Liver (tissue), 7 donors: ENCODE measurements at regions not wholly inside any gene's neighbourhood (a gene's known extent, or its start where the extent isn't known, plus 50 kb on each side); places are given as distances from the start of the nearest gene placed in this dataset.

ENCODE experiments used
- DNase-seq: peaks from one replicate; pipeline ENCODE4 v3.0.0-alpha.2; 2017; ENCODE audit warnings: low spot score
- H3K27ac ChIP-seq, 2 donors: one replicate each; pipeline ENCODE4 v1.7.0; 2013; ENCODE audit warnings: inconsistent platforms in 2 of 2, low read length in 2 of 2, control low read depth in 1 of 2, low read depth in 1 of 2, mild to moderate bottlenecking in 1 of 2
- H3K27me3 ChIP-seq, 4 donors: one replicate each; pipeline versions ENCODE4 v1.6.1 to v1.7.0; 2013; ENCODE audit warnings: low read length in 3 of 4, inconsistent platforms in 1 of 4, mild to moderate bottlenecking in 1 of 4, moderate library complexity in 1 of 4; ENCODE audit not compliant: control insufficient read depth in 4 of 4, insufficient read depth in 4 of 4
- H3K36me3 ChIP-seq, 4 donors: one replicate each; pipeline versions ENCODE4 v1.6.1 to v1.7.0; 2013; ENCODE audit warnings: low read length in 3 of 4, mild to moderate bottlenecking in 3 of 4, low read depth in 1 of 4, moderate library complexity in 1 of 4; ENCODE audit not compliant: control insufficient read depth in 4 of 4, insufficient read depth in 3 of 4
- H3K4me1 ChIP-seq, 4 donors: one replicate each; pipeline versions ENCODE4 v1.6.1 to v1.7.0; 2013; ENCODE audit warnings: low read length in 3 of 4, mild to moderate bottlenecking in 3 of 4, moderate library complexity in 1 of 4; ENCODE audit not compliant: control insufficient read depth in 4 of 4, insufficient read depth in 4 of 4
- H3K4me3 ChIP-seq, 3 donors: one replicate each; pipeline versions ENCODE4 v1.6.1 to v1.7.0; 2013; ENCODE audit warnings: low read length in 3 of 3, control low read depth in 1 of 3, low read depth in 1 of 3, mild to moderate bottlenecking in 1 of 3
- H3K9ac ChIP-seq, 2 donors: one replicate each; pipeline ENCODE4 v1.7.0; 2013; ENCODE audit warnings: low read length in 2 of 2, mild to moderate bottlenecking in 2 of 2, moderate library complexity in 2 of 2, control low read depth in 1 of 2, low read depth in 1 of 2
- H3K9me3 ChIP-seq, 4 donors: one replicate each; pipeline versions ENCODE4 v1.6.1 to v1.7.0; 2013; ENCODE audit warnings: low read length in 3 of 4; ENCODE audit not compliant: control insufficient read depth in 4 of 4
- EGR1 ChIP-seq, 2 donors: IDR thresholded peaks; 2 replicates each; pipeline ENCODE4 v1.6.1; 2016 to 2018; ENCODE audit warnings: antibody characterized with exemption in 2 of 2, low read depth in 2 of 2
- FOXA2 ChIP-seq: IDR thresholded peaks from 2 replicates; pipeline ENCODE4 v1.6.1; 2016; ENCODE audit warnings: antibody characterized with exemption
- GABPA ChIP-seq, 2 donors: IDR thresholded peaks in 1 of 2; conservative IDR thresholded peaks in 1 of 2; 2 replicates each; pipeline ENCODE4 v1.6.1; 2016; ENCODE audit warnings: antibody characterized with exemption in 2 of 2, mild to moderate bottlenecking in 1 of 2, moderate library complexity in 1 of 2
- HNF4A ChIP-seq, 2 donors: conservative IDR thresholded peaks; 2 replicates each; pipeline ENCODE4 v1.6.1; 2016; ENCODE audit warnings: antibody characterized with exemption in 2 of 2, mild to moderate bottlenecking in 2 of 2
- HNF4G ChIP-seq: IDR thresholded peaks from 2 replicates; pipeline ENCODE4 v1.6.1; 2016; ENCODE audit warnings: antibody characterized with exemption
- JUND ChIP-seq, 2 donors: IDR thresholded peaks; 2 replicates each; pipeline ENCODE4 v1.6.1; 2016; ENCODE audit warnings: antibody characterized with exemption in 2 of 2
- NR2F2 ChIP-seq: IDR thresholded peaks from 2 replicates; pipeline ENCODE4 v1.6.1; 2016; ENCODE audit warnings: antibody characterized with exemption
- RAD21 ChIP-seq, 2 donors: IDR thresholded peaks; 2 replicates each; pipeline ENCODE4 v1.6.1; 2016; ENCODE audit warnings: antibody characterized with exemption in 2 of 2, mild to moderate bottlenecking in 2 of 2
- REST ChIP-seq: IDR thresholded peaks from 2 replicates; pipeline ENCODE4 v1.6.1; 2016; ENCODE audit warnings: antibody characterized with exemption, mild to moderate bottlenecking
- RXRA ChIP-seq, 2 donors: IDR thresholded peaks; 2 replicates each; pipeline ENCODE4 v1.6.1; 2017 to 2018; ENCODE audit warnings: antibody characterized with exemption in 2 of 2, mild to moderate bottlenecking in 1 of 2
- SP1 ChIP-seq: IDR thresholded peaks from 2 replicates; pipeline ENCODE4 v1.6.1; 2018; ENCODE audit warnings: antibody characterized with exemption, mild to moderate bottlenecking
- TAF1 ChIP-seq: conservative IDR thresholded peaks from 2 replicates; pipeline ENCODE4 v1.6.1; 2016; ENCODE audit warnings: antibody characterized with exemption, mild to moderate bottlenecking
- ZBTB33 ChIP-seq: IDR thresholded peaks from 2 replicates; pipeline ENCODE4 v1.6.1; 2016; ENCODE audit warnings: antibody characterized with exemption
- WGBS: extraction: QIAGEN DNeasy Blood & Tissue Kit; methylation state at CpG from one replicate; pipeline ENCODE4 v1.1.7; 2013; 5-methylcytosine and 5-hydroxymethylcytosine counted together
- TF ChIP-seq, protein P1 (sequence below): IDR thresholded peaks from 2 replicates; pipeline ENCODE4 v1.6.1; 2016; ENCODE audit warnings: antibody characterized with exemption
- TF ChIP-seq, protein P2 (sequence below): IDR thresholded peaks from 2 replicates; pipeline ENCODE4 v1.6.1; 2016; ENCODE audit warnings: antibody characterized with exemption
- donor health status: healthy.
- donor health status: healthy.
- donor health status: healthy.
- donor health status: healthy.

DNA sequence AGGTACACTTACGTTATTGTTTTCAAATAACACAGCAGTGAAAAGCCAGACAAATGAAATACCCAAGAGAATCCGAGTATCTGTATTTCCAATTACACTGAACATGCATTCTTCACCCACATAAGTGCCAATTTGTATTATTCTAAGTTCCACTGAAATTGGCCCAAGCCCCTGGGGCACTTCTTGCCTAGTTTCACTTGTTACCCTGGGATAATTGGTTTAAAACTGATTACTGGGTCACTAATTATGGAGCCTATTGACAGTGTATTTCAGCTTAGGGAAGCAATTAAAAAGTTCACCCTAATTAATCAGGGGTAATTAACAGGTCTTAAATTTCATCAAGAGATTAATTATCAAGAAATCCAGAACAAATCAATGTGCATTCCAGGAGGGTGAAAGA lies 60.5 kb upstream of the HS3ST2 start:
- Histone ChIP-seq H3K4me3 (no peak overlapping the region), H3K27me3 (peaks cover 0 to 6% (median 0%) of the 10 kb centered on the region in 4 donors), H3K9ac (no peak overlapping the region), H3K27ac (no peak overlapping the region), H3K4me1 (no peaks in the 10 kb centered on the region), H3K36me3 (no peaks in the 10 kb centered on the region), H3K9me3 (no peaks in the 10 kb centered on the region)
- WGBS = 54% methylated on average over 2 of the region's 2 CpGs
- TF ChIP-seq RXRA (IDR thresholded peaks at IDR 0.05) (no peak), NR2F2 (no peak), ZBTB33 (no peak), SP1 (no peak), EGR1 (IDR thresholded peaks at IDR 0.05; ENCODE audit: low read depth in 2 of 2) (no peak), REST (no peak), RAD21 (IDR thresholded peaks at IDR 0.05) (no peak), HNF4A (conservative IDR thresholded peaks at IDR 0.05) (no peak)
- no peak for DNase-seq

DNA sequence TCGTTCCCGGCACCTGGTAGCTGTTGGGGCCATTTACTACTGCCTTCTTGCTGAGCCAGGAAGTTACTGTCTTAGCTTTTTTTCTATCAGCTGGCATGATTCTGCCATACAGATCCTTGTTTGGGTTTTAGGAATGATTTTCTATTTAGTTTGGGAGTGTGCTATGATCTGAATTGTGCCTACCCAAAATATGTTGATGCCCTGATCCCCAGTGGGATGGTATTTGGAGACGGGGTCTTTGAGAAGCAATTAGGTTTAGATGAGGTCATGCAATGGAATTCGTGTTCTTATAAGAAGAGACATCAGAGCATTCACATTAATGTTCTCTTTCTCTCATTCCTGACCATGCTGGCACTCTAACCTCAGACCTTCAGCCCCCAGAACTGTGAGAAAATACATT lies 59.4 kb upstream of the HS3ST2 start:
- Histone ChIP-seq H3K27ac (no peak overlapping the region), H3K9ac (no peak overlapping the region), H3K36me3 (no peaks in the 10 kb centered on the region), H3K27me3 (peaks cover 0 to 6% (median 0%) of the 10 kb centered on the region in 4 donors), H3K4me3 (no peak overlapping the region), H3K9me3 (no peaks in the 10 kb centered on the region), H3K4me1 (no peaks in the 10 kb centered on the region)
- DNase-seq = no peak
- no peak for TF ChIP-seq EGR1 (IDR thresholded peaks at IDR 0.05; ENCODE audit: low read depth in 2 of 2)
- TF ChIP-seq, protein P1, sequence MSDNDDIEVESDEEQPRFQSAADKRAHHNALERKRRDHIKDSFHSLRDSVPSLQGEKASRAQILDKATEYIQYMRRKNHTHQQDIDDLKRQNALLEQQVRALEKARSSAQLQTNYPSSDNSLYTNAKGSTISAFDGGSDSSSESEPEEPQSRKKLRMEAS = no peak
- TF ChIP-seq FOXA2 = no peak
- no peak for TF ChIP-seq GABPA (IDR thresholded peaks at IDR 0.05 in 1 of 2, conservative IDR thresholded peaks at IDR 0.05 in 1 of 2)
- TF ChIP-seq REST = no peak
- no peak for TF ChIP-seq SP1
- no peak for TF ChIP-seq JUND (IDR thresholded peaks at IDR 0.05)
- TF ChIP-seq, protein P2, sequence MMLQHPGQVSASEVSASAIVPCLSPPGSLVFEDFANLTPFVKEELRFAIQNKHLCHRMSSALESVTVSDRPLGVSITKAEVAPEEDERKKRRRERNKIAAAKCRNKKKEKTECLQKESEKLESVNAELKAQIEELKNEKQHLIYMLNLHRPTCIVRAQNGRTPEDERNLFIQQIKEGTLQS = no peak
- no peak for TF ChIP-seq NR2F2
- no peak for TF ChIP-seq HNF4A (conservative IDR thresholded peaks at IDR 0.05)
- TF ChIP-seq TAF1 = no peak
- no peak for TF ChIP-seq RXRA (IDR thresholded peaks at IDR 0.05)
- TF ChIP-seq HNF4G = no peak
- WGBS = 76% methylated on average over 4 of the region's 4 CpGs
